ENCODE measurements at regions not wholly inside any gene's neighbourhood (a gene's known extent, or its start where the extent isn't known, plus 50 kb on each side); places are given as distances from the start of the nearest gene placed in this dataset.

DNA sequence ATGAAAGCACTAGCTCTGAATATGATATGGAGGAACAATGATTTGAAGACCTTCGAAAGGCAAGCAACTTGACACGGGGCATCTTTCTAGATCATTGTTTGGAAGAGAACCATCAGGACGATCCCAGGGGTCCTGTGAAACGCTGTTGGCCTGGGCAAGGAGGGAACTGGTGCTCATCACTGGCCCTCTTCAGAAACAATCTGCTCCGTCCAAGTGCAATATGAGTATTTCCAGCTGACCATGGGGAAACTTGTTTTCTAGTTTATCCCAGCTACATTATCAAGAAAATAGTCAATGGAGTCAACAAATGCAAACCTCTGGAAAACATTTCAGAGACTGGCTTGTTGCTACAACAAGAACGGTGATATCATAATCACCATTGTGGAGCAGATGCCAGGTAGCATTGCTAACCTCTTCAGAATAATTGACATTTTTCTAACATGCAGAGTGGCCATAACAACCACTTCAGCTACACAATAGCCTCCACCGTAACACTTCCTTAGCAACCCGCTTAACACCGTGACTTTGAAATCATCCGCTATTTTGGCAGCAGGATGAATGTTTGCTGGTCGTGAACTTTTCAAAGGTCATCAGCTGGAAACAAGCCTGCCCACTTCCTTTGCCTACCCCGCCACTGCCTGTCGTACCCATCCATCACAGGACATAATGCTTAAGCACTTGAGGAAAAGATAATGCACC, 112.0 kb upstream of the PDE10A start:
- TF ChIP-seq, protein P1, sequence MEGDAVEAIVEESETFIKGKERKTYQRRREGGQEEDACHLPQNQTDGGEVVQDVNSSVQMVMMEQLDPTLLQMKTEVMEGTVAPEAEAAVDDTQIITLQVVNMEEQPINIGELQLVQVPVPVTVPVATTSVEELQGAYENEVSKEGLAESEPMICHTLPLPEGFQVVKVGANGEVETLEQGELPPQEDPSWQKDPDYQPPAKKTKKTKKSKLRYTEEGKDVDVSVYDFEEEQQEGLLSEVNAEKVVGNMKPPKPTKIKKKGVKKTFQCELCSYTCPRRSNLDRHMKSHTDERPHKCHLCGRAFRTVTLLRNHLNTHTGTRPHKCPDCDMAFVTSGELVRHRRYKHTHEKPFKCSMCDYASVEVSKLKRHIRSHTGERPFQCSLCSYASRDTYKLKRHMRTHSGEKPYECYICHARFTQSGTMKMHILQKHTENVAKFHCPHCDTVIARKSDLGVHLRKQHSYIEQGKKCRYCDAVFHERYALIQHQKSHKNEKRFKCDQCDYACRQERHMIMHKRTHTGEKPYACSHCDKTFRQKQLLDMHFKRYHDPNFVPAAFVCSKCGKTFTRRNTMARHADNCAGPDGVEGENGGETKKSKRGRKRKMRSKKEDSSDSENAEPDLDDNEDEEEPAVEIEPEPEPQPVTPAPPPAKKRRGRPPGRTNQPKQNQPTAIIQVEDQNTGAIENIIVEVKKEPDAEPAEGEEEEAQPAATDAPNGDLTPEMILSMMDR (IDR thresholded peaks at IDR 0.05; ENCODE audit: extremely low read depth in 1 of 2, insufficient read depth in 1 of 2, low read depth in 1 of 2, low read length in 2 of 2) = no peak
- TF ChIP-seq POLR2A (IDR thresholded peaks at IDR 0.05; ENCODE audit: low read depth, low read length) = no peak
- TF ChIP-seq MYC (IDR thresholded peaks at IDR 0.05; ENCODE audit: low read depth, low read length) = no peak

Data from endothelial cell of umbilical vein (primary cell).